HFFc6 (cell line): ENCODE measurements at regions not wholly inside any gene's neighbourhood (a gene's known extent, or its start where the extent isn't known, plus 50 kb on each side); places are given as distances from the start of the nearest gene placed in this dataset.
"Not testable (repeated sequence)": the region's sequence is repeated elsewhere in the genome, so short reads cannot be mapped to it uniquely, and the experiment has no call there.

Source experiments
- DNase-seq: peaks from one replicate; pipeline ENCODE4 v3.0.0-alpha.2; 2018
- H3K27ac Mint-ChIP-seq: 2 replicates; pipeline ENCODE4 v1.8.0; 2020; ENCODE audit warnings: mild to moderate bottlenecking, mixed read lengths
- H3K27me3 Mint-ChIP-seq: 2 replicates; pipeline ENCODE4 v1.8.0; 2021; ENCODE audit warnings: mild to moderate bottlenecking, moderate library complexity, mixed read lengths; ENCODE audit not compliant: insufficient read depth
- H3K36me3 Mint-ChIP-seq: 2 replicates; pipeline ENCODE4 v1.8.0; 2021; ENCODE audit warnings: low read depth, mixed read lengths
- H3K4me1 Mint-ChIP-seq: 2 replicates; pipeline ENCODE4 v1.8.0; 2020; ENCODE audit warnings: low read depth, mixed read lengths
- H3K4me3 Mint-ChIP-seq: 2 replicates; pipeline ENCODE4 v1.8.0; 2020; ENCODE audit warnings: mild to moderate bottlenecking, moderate library complexity, mixed read lengths
- H3K9me3 Mint-ChIP-seq: 2 replicates; pipeline ENCODE4 v1.8.0; 2020; ENCODE audit warnings: mild to moderate bottlenecking, mixed read lengths
- TF ChIP-seq, protein P1 (sequence below): fragments of 200-600 bp; sonication (generic); IDR thresholded peaks from 2 replicates; pipeline ENCODE4 v1.5.0; 2021; ENCODE audit warnings: antibody characterized with exemption, mild to moderate bottlenecking

DNA sequence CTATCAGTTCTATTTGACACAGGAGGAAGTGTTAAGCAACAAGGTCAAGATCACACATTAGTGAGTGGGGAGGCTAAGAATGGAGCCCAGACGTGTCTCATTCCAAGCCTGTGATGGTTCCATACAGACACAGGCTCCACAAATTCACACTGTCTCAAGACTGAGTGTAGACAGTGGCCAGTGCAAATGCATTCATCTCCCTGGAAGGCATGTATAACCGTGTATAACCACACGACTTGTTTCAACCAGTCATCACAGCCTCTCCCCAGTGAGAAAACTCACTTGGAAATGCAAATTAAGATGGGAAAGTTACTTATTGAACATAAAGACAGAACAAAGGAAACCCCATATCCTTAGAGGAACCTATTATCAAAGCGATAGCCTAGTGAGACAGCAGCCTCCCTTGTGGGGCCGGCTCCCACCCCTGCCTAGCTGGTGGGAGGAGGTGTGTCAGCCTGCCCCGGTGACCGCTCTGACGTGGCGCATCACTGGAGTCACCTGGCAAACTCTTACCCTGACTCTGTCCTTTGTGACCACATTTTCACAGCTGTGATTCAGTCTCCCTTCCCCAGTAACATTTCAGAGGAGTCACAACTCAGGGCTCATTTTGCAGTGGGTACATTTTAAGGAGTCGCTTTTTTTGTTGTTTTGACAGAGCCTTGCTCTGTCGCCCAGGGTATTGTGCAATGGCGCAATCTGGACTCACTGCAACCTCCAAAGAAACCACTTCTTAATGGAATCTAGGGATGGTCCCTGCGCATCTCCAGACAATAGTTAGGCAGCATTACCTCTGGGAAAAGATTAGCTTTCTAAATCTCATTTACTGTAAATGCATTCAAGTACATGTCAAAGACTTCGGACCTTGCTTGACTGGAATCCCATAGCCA lies 126.6 kb upstream of the PARD3 start:
- TF ChIP-seq, protein P1, sequence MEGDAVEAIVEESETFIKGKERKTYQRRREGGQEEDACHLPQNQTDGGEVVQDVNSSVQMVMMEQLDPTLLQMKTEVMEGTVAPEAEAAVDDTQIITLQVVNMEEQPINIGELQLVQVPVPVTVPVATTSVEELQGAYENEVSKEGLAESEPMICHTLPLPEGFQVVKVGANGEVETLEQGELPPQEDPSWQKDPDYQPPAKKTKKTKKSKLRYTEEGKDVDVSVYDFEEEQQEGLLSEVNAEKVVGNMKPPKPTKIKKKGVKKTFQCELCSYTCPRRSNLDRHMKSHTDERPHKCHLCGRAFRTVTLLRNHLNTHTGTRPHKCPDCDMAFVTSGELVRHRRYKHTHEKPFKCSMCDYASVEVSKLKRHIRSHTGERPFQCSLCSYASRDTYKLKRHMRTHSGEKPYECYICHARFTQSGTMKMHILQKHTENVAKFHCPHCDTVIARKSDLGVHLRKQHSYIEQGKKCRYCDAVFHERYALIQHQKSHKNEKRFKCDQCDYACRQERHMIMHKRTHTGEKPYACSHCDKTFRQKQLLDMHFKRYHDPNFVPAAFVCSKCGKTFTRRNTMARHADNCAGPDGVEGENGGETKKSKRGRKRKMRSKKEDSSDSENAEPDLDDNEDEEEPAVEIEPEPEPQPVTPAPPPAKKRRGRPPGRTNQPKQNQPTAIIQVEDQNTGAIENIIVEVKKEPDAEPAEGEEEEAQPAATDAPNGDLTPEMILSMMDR: no peak
- no peak for DNase-seq
- H3K27ac Mint-ChIP-seq: no peak overlapping the region
- H3K27me3 Mint-ChIP-seq: peaks cover 22% of the 10 kb centered on the region
- H3K4me1 Mint-ChIP-seq: peaks cover 15% of the 10 kb centered on the region
- 0 out of 2 replicates have a peak, but pooled peaks cover 6% of the 10 kb centered on the region for H3K36me3 Mint-ChIP-seq
- H3K4me3 Mint-ChIP-seq: no peak overlapping the region
- H3K9me3 Mint-ChIP-seq: no peaks in the 10 kb centered on the region

DNA sequence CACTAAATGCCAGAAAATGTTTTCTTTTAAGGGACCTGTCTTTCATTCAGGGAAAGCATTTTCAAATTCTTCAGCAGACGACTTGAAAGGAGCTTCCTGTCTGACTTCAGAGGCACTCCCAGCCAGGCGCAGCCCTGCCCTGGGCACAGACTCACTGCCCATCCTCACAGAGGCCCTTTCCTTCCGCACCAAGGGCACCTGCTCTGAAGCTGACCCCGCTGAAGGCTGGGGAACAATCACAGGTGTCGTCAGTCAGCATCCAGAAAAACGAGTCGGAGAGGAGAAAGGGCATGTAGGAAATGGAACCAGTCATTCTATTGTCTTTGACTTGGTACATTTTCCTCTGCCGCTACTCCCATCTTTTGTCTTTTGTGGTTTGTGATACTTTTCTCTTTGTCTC lies 125.3 kb upstream of the PARD3 start:
- TF ChIP-seq, protein P1: no peak
- Mint-ChIP-seq H3K9me3 (no peaks in the 10 kb centered on the region), H3K36me3 (0 out of 2 replicates have a peak, but pooled peaks cover 6% of the 10 kb centered on the region), H3K27me3 (peaks cover 20% of the 10 kb centered on the region), H3K27ac (no peak overlapping the region), H3K4me1 (peaks cover 15% of the 10 kb centered on the region), H3K4me3 (no peak overlapping the region)
- no peak for DNase-seq

DNA sequence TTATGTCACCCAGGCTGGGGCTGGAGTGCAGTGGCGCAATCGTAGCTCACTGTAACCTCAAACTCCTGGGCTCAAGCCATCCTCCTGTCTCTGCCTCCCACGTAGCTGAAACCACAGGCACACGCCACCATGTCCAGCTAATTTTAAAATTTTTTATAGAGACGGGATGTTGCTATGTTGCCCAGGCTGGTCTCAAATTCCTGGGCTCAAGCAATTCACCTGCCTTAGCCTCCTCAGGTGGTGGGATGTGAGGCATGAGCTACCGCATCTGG lies 123.2 kb upstream of the PARD3 start:
- H3K4me3 Mint-ChIP-seq: no peak overlapping the region
- H3K27ac Mint-ChIP-seq: no peak overlapping the region
- DNase-seq: no peak
- 0 out of 2 replicates have a peak, but pooled peaks cover 6% of the 10 kb centered on the region for H3K36me3 Mint-ChIP-seq
- H3K27me3 Mint-ChIP-seq: peaks cover 20% of the 10 kb centered on the region
- no peaks in the 10 kb centered on the region for H3K9me3 Mint-ChIP-seq
- H3K4me1 Mint-ChIP-seq: peaks cover 19% of the 10 kb centered on the region
- TF ChIP-seq, protein P1: no peak

DNA sequence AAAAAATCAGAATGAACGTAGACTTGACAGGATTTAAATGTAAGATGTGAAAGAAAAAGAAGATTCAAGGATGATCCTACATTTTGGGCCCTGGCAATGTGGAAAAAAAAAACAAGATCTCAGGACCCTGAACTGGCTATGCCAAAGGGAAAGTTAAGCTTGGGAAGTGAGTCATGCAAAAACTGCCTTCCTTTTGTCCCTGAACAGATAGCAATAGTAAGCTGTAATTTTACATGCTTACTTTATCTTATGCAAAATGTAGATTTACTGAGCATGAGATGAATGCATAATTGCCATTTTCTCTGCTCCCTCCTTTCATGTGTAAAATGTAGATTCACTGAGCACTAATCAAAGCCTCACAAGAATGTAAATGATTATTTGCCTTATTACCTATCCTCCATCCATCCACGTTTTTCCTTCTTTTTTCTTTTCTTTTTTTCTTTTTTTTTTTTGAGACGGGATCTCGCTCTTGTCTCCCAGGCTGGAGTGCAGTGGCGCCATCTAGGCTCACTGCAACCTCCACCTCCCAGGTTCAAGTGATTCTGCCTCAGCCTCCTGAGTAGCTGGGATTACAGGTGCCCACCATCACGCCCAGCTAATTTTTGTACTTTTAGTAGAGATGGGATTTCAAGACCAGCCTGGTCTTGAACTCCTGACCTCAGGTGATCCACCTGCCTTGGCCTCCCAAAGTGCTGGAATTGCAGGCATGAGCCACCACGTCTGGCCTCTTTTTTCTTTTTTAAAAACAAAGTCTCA lies 122.7 kb upstream of the PARD3 start:
- not testable (repeated sequence) for H3K27ac Mint-ChIP-seq, H3K36me3 Mint-ChIP-seq, H3K4me3 Mint-ChIP-seq, H3K9me3 Mint-ChIP-seq, DNase-seq
- peaks cover 19% of the 10 kb centered on the region for H3K4me1 Mint-ChIP-seq
- H3K27me3 Mint-ChIP-seq: peaks cover 20% of the 10 kb centered on the region
- TF ChIP-seq, protein P1: peak; percentile 70

DNA sequence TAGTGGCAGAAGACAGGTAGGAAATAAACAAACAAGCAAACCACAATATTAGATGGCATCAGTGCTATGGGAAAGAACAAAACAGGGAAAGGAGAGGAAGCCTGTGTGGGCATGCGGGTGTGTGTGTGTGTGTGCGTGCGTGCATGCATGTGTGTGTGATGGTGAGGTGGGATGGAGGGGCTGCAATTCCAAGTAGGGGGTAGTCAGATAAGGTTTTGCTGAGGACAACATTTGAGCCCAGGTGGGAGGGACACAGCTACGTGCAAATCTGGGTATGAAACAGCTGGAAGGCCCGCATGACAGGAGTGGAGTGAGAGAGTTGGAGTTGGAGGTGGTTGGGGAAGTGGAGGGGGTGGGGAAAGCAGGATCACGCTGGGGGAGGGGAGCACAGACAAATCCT lies 121.0 kb upstream of the PARD3 start:
- Mint-ChIP-seq H3K4me3 (no peak overlapping the region), H3K36me3 (0 out of 2 replicates have a peak, but pooled peaks cover 6% of the 10 kb centered on the region), H3K9me3 (no peaks in the 10 kb centered on the region), H3K27me3 (peaks cover 13% of the 10 kb centered on the region), H3K27ac (no peak overlapping the region), H3K4me1 (peaks cover 19% of the 10 kb centered on the region)
- TF ChIP-seq, protein P1: no peak
- no peak for DNase-seq
